Body of pancreas (tissue), 4 donors: ENCODE measurements at regions not wholly inside any gene's neighbourhood (a gene's known extent, or its start where the extent isn't known, plus 50 kb on each side); places are given as distances from the start of the nearest gene placed in this dataset.

Experiments used
- ATAC-seq: fragments of 150-250 bp; one replicate; pipeline ENCODE4 v1.9.1; 2016
- DNase-seq, 4 donors: peaks; one replicate each; pipeline ENCODE4 v3.0.0-alpha.2; 2019
- H3K27ac ChIP-seq, 4 donors: fragments of 200-600 bp; sonication (generic); 1 replicate in 3 of 4; 2 replicates in 1 of 4; pipeline versions ENCODE4 v1.5.1 to v1.6.1; 2016 to 2019; ENCODE audit warnings: mild to moderate bottlenecking in 1 of 4, mixed read lengths in 1 of 4, moderate library complexity in 1 of 4
- H3K27me3 ChIP-seq, 2 donors: fragments of 200-600 bp; sonication (generic); one replicate each; pipeline ENCODE4 v1.6.0; 2016; ENCODE audit warnings: mild to moderate bottlenecking in 1 of 2
- H3K36me3 ChIP-seq, 2 donors: fragments of 200-600 bp; sonication (generic); replicated peaks in 1 of 2; 2 replicates each; pipeline ENCODE4 v1.5.1; 2016; ENCODE audit warnings: low read depth in 2 of 2; ENCODE audit not compliant: insufficient read depth in 1 of 2
- H3K4me1 ChIP-seq: fragments of 200-600 bp; sonication (generic); one replicate; pipeline ENCODE4 v1.6.0; 2016
- H3K4me3 ChIP-seq, 2 donors: fragments of 200-600 bp; sonication (generic); 1 replicate in 1 of 2; 2 replicates in 1 of 2; pipeline ENCODE4 v1.5.1; 2016 to 2019
- H3K9me3 ChIP-seq, 3 donors: fragments of 200-600 bp; sonication (generic); 1 replicate in 2 of 3; 2 replicates in 1 of 3; pipeline ENCODE4 v1.5.1; 2016
- POLR2A ChIP-seq, 3 donors: fragments of 450-650 bp; IDR thresholded peaks; one replicate each; pipeline ENCODE4 v1.6.1; 2016; ENCODE audit warnings: antibody characterized with exemption in 3 of 3, mild to moderate bottlenecking in 2 of 3
- WGBS, 2 donors: methylation state at CpG; one replicate each; pipeline ENCODE4 v1.1.5; 2017; 5-methylcytosine and 5-hydroxymethylcytosine counted together
- intact Hi-C: fragments of 100-400 bp; cut with DNase I; formaldehyde crosslinking; loops from one replicate; pipeline ENCODE4 v1.15.1; 2023
- TF ChIP-seq, protein P1 (sequence below), 7 experiments: fragments of 450-650 bp in 4 of 7; fragments of 200-600 bp in 3 of 7; sonication (generic) in 3 of 7; IDR thresholded peaks; one replicate each; pipeline ENCODE4 v1.5.1; 2016 to 2019; ENCODE audit warnings: antibody characterized with exemption in 7 of 7

GRCh38 chr1:65056234-65056633 lies 89.9 kb upstream of the JAK1 start:
- DNase-seq (no peak), ATAC-seq (no peak)
- intact Hi-C loops = loop anchor here (10.0 kb wide), 1 partner anchor 149 kb away; no protein-coding TSS in a partner anchor
- Histone ChIP-seq H3K4me1 (no peaks in the 10 kb centered on the region), H3K27ac (no peak overlapping the region), H3K27me3 (no peaks in the 10 kb centered on the region), H3K36me3 (peaks cover 0 to 3% of the 10 kb centered on the region in 2 donors), H3K9me3 (no peaks in the 10 kb centered on the region), H3K4me3 (no peak overlapping the region)
- TF ChIP-seq POLR2A (IDR thresholded peaks at IDR 0.05) = no peak
- TF ChIP-seq, protein P1, sequence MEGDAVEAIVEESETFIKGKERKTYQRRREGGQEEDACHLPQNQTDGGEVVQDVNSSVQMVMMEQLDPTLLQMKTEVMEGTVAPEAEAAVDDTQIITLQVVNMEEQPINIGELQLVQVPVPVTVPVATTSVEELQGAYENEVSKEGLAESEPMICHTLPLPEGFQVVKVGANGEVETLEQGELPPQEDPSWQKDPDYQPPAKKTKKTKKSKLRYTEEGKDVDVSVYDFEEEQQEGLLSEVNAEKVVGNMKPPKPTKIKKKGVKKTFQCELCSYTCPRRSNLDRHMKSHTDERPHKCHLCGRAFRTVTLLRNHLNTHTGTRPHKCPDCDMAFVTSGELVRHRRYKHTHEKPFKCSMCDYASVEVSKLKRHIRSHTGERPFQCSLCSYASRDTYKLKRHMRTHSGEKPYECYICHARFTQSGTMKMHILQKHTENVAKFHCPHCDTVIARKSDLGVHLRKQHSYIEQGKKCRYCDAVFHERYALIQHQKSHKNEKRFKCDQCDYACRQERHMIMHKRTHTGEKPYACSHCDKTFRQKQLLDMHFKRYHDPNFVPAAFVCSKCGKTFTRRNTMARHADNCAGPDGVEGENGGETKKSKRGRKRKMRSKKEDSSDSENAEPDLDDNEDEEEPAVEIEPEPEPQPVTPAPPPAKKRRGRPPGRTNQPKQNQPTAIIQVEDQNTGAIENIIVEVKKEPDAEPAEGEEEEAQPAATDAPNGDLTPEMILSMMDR (IDR thresholded peaks at IDR 0.05) = no peak
- WGBS, 2 donors = 50 to 59% methylated on average over 1 of the region's 1 CpG

- intact Hi-C loops = loop anchor here (10.0 kb wide), 1 partner anchor 148 kb away; no protein-coding TSS in a partner anchor
- no peak for DNase-seq
- ATAC-seq = no peak
- WGBS, 2 donors = 84 to 91% methylated on average over 3 of the region's 3 CpGs
- no peak for TF ChIP-seq POLR2A (IDR thresholded peaks at IDR 0.05)
- TF ChIP-seq, protein P1 (IDR thresholded peaks at IDR 0.05) = no peak
- Histone ChIP-seq H3K36me3 (peaks cover 0 to 3% of the 10 kb centered on the region in 2 donors), H3K9me3 (no peaks in the 10 kb centered on the region), H3K27ac (no peak overlapping the region), H3K4me1 (no peaks in the 10 kb centered on the region), H3K27me3 (no peaks in the 10 kb centered on the region), H3K4me3 (no peak overlapping the region)
These were observed 90.5 kb upstream of the JAK1 start for GRCh38 chr1:65056866-65057265.

GRCh38 chr1:65059930-65060538 lies 88.0 kb upstream of the AK4 start:
- TF ChIP-seq POLR2A (IDR thresholded peaks at IDR 0.05) = no peak
- TF ChIP-seq, protein P1 (IDR thresholded peaks at IDR 0.05) = peak; percentile 28 to 81 (median 62)
- peaks cover 0 to 3% of the 10 kb centered on the region in 2 donors for H3K36me3 ChIP-seq
- ATAC-seq (no peak), DNase-seq (no peak)
- no peaks in the 10 kb centered on the region for H3K27me3 ChIP-seq
- no peak overlapping the region for H3K4me3 ChIP-seq
- WGBS, 2 donors = 22 to 25% methylated on average over 7 of the region's 7 CpGs
- H3K4me1 ChIP-seq = peaks cover 21% of the 10 kb centered on the region
- H3K9me3 ChIP-seq = no peaks in the 10 kb centered on the region
- intact Hi-C loops = loop anchor here (10.0 kb wide), 1 partner anchor 145 kb away; no protein-coding TSS in a partner anchor
- H3K27ac ChIP-seq = no peak overlapping the region

DNA sequence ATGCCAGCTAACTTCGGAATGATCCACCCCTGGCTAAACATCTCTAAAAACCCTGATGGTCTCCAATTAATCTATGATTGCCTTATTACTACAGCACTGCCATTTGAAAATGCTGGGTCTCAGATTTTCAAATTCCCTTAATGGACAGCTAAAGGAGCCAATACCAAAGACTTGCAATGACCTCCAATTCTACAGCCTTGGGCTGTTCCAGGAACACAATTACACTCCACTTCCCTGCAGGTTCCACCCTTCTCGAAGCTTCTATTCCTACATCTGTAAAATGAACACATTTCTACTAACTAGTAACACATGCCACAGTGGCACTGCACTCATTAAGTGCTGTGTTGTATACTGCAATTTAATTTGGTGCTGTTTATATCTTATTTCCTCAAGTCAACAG lies 85.7 kb upstream of the AK4 start:
- no peak overlapping the region for H3K4me3 ChIP-seq
- no peak for ATAC-seq
- intact Hi-C loops = no loop called here
- TF ChIP-seq, protein P1 (IDR thresholded peaks at IDR 0.05) = no peak
- TF ChIP-seq POLR2A (IDR thresholded peaks at IDR 0.05) = no peak
- no peaks in the 10 kb centered on the region for H3K27me3 ChIP-seq
- no peak overlapping the region for H3K27ac ChIP-seq
- H3K9me3 ChIP-seq = no peaks in the 10 kb centered on the region
- DNase-seq = no peak
- WGBS, 2 donors = 62 to 75% methylated on average over 2 of the region's 2 CpGs
- H3K36me3 ChIP-seq = peaks cover 0 to 3% of the 10 kb centered on the region in 2 donors
- H3K4me1 ChIP-seq = peaks cover 32% of the 10 kb centered on the region

GRCh38 chr1:65063025-65063424 lies 85.0 kb upstream of the AK4 start:
- Histone ChIP-seq H3K36me3 (peaks cover 0 to 2% of the 10 kb centered on the region in 2 donors), H3K4me1 (peaks cover 32% of the 10 kb centered on the region), H3K27me3 (no peaks in the 10 kb centered on the region), H3K9me3 (no peaks in the 10 kb centered on the region), H3K27ac (no peak overlapping the region), H3K4me3 (no peak overlapping the region)
- DNase-seq (no peak), ATAC-seq (no peak)
- 73 to 75% methylated on average over 6 of the region's 6 CpGs for WGBS, 2 donors
- intact Hi-C loops = no loop called here
- no peak for TF ChIP-seq POLR2A (IDR thresholded peaks at IDR 0.05)
- TF ChIP-seq, protein P1 (IDR thresholded peaks at IDR 0.05) = peak in 2 of 7 experiments; percentile 22 to 24
